ENCODE measurements at regions not wholly inside any gene's neighbourhood (a gene's known extent, or its start where the extent isn't known, plus 50 kb on each side); places are given as distances from the start of the nearest gene placed in this dataset.

- no peak for DNase-seq (ENCODE audit: low spot score)
These were observed 269.4 kb downstream of the TDRD15 start for GRCh38 chr2:21393173-21393572.

DNA sequence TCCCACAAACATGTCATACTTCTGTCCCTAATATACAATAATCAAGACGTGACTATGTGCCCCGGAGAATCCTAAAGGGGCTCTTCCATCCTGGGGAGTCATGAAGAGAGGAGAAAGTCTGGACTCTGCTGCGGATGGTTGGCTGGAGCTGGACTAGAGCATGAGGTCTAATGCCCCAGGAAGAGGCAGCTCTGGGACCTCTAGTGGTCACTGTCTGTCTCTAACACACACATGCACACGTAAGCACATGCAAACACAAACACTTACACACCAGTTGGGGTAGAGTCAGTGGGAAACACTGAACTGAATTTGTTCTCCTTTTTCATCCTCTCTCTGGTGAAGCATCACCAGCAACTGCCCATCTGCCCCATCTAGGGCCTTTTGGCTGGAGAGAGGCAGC is 271.6 kb downstream of the TDRD15 start:
- DNase-seq (ENCODE audit: low spot score), result no peak

- DNase-seq (ENCODE audit: low spot score), result no peak
These were observed 272.5 kb downstream of the TDRD15 start for GRCh38 chr2:21396252-21396651.

GRCh38 chr2:21401022-21401698 is 277.4 kb downstream of the TDRD15 start:
- DNase-seq (ENCODE audit: low spot score), result no peak

GRCh38 chr2:21404137-21404536 is 280.4 kb downstream of the TDRD15 start:
- no peak for DNase-seq (ENCODE audit: low spot score)

- DNase-seq (ENCODE audit: low spot score), result no peak
These were observed 281.3 kb downstream of the TDRD15 start for GRCh38 chr2:21404827-21405625.

DNA sequence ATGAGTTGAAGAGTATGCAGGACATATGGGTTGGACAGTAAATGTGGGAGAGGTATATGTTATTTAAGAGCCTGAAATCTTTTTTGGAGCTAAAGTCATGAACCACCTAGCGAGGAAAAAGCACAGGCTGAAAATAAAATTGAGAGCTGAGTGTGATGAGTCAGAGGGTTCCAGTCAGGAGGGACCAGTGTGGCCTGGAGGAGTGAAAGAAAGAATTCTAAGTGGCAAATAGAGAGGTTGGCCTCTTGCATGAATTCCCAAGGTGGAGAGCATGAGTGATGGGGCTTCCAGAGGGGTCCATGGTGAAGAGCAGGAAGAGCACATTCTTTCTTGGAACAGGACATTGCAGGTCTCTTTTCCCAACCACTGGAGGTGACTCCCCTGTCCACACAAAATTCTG is 282.6 kb downstream of the TDRD15 start:
- no peak for DNase-seq (ENCODE audit: low spot score)

DNA sequence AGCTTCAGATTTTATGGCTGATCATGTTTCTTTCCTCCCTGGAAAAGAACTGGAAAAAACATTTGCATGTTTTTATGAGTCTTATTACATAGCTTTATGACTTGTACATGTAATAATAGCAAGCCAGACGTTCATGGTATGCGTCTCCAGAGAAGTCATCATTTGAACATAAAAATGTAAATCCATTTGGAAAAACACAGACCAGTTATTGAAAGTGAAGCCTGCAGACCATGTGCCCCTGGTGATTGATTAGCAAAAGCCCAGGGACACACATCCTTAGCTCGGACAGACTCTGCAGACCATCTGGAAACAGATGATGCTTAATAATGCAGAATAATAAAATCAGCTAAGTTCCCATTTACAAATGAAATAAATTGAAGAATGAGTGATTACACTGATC is 283.1 kb downstream of the TDRD15 start:
- no peak for DNase-seq (ENCODE audit: low spot score)

DNA sequence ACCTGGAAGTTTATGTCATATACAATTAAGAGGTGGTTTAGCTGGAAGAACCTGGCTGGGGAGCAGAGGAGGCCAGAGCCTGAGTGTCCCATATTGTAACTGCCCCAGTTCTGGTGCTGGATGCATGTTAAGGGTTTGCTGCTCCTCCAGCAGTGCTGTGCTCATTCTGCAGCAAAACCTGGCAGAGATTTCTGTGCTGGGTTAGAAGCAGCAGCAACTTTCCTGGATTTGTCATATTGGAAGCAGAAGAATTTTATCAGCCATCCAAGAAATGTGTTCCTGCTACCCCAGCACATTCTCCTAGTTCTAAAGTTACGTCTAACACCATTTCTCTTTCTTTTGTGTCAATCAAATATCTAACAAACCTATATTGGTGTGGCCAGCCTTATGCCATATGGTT is 284.1 kb downstream of the TDRD15 start:
- DNase-seq (ENCODE audit: low spot score), result no peak

GRCh38 chr2:21411741-21412140 is 288.0 kb downstream of the TDRD15 start:
- DNase-seq (ENCODE audit: low spot score), result no peak

DNA sequence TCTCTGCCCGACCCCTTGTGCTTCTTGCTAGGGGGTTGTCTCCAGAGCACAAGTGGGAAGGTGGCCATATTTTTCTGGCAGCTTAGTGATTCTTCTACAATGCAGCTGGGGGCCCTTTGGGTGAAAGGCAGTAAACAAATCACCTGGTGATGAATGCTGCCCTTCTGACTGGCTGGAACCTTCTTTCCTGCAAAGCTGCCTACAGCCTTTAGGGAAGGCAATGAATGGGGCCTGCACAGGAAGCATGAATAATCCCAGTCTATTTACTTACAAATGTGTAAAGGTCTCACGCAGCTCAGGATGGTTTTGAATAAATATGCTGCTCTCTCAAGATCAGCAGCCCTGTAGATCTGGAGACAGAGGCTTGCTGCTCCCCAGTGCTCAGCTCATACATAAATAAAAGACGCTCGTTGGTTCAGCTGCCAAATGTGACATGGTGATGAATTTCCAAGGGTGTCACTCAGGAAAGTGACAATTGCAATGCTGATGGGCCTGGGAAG is 289.2 kb downstream of the TDRD15 start:
- DNase-seq (ENCODE audit: low spot score), result no peak

- DNase-seq (ENCODE audit: low spot score), result no peak
These were observed 291.5 kb downstream of the TDRD15 start for GRCh38 chr2:21415234-21415633.

DNA sequence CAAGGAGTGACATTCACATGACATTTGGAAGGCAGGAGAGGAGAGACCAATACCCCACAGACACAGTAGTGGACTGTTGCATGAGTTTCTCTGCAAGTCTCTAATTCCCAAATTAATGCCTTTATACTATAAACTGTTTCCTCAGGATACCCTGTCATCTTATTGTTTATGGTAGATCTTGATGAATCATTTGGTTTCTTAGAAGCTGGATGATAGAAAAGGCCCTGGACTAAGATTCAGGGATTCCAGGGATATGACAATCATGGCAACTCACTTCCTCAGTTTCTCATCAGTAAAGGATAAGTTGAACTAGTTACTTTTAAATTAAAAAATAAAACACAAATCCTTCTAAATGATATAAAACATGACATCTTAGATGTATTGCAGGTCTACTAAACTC is 292.5 kb downstream of the TDRD15 start:
- no peak for DNase-seq (ENCODE audit: low spot score)

GRCh38 chr2:21418456-21418855 is 294.7 kb downstream of the TDRD15 start:
- no peak for DNase-seq (ENCODE audit: low spot score)

- no peak for DNase-seq (ENCODE audit: low spot score)
These were observed 297.0 kb downstream of the TDRD15 start for GRCh38 chr2:21420553-21421335.

DNA sequence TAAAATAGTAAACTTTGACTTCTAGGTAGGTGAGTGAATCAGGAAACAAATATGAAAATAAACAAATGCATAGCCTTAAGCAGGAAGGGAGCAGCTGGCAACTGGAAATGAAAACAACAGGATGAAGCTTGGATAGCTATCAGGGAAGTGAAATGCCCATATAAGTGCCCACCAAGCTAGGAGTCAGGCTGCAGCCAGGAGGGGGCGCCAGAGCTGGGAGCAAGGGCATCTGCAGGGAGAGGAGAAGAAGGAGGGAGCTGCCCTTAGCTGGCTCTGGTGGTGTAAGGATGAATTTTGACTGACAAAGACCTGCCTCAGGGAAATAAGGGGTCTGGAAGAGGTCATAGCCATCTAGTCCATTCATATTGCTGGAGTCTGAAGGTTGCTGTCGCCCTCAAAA is 298.3 kb downstream of the TDRD15 start:
- no peak for DNase-seq (ENCODE audit: low spot score)

GRCh38 chr2:21422724-21423522 is 299.2 kb downstream of the TDRD15 start:
- DNase-seq (ENCODE audit: low spot score), result no peak

DNA sequence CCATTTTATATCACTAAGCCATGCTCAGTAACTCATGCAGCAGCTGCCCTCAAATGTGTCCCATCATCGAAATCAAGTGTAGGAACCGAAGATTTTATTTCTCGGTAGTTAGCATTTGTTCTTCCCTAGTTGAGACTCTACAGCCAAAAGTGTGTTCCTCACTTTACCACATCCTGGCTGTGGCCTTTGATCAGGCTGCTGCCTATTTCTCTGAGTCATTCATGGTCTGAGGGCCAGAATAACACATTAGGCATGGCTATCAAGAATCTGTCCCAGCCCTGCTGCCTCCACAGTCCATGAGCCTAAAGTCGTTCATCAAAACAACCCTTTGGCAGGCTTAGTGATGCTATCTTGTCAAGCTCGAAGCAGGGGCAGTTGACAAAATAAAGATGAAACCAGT is 300.1 kb downstream of the TDRD15 start:
- no peak for DNase-seq (ENCODE audit: low spot score)

GRCh38 chr2:21424375-21424774 is 300.6 kb downstream of the TDRD15 start:
- DNase-seq (ENCODE audit: low spot score), result no peak

GRCh38 chr2:21427606-21428005 is 303.8 kb downstream of the TDRD15 start:
- no peak for DNase-seq (ENCODE audit: low spot score)

DNA sequence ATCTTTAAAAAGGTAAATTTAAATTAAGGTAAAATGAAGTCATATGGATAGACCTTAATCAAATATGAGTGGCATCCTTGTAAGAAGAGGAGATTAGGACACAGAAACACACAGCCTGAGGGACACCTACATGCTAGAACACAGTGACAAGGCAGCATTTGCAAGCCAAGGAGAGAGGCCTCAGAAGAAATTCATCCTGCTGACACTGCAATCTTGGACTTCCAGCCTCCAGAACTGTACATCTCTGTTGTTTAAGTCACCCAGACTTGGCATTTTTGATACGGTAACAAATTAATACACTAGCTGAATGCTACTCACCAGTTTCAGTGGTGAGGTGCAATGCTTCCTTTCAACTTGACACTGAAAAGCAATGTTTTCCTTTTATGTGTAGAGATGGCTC is 305.0 kb downstream of the TDRD15 start:
- no peak for DNase-seq (ENCODE audit: low spot score)

GRCh38 chr2:21429747-21430146 is 306.0 kb downstream of the TDRD15 start:
- no peak for DNase-seq (ENCODE audit: low spot score)

All from ureter (tissue), 1 donor.